T-helper 22 cell (primary cell): ENCODE measurements at regions not wholly inside any gene's neighbourhood (a gene's known extent, or its start where the extent isn't known, plus 50 kb on each side); places are given as distances from the start of the nearest gene placed in this dataset.
A peak's percentile ranks its signal among the peaks of the same experiment; 100 is the strongest.

Experiments
- DNase-seq: peaks from one replicate; pipeline ENCODE4 v3.0.0-alpha.2; 2020; ENCODE audit warnings: low read depth

DNA sequence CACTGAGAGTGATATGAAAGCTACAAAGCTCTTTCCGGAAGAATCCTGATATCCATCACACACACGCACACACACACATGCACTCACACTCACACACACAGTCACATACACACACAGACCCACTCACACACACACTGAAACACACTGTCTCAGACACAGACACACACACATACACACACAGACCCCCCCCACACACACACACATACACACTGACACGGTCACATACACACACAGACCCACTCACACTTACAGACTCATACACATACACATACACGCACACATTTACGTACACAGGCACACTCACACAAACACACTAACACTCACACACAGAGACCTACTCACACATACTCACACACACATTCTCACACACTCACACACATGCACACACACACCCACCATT is 58.6 kb downstream of the LIG4 start:
- DNase-seq: no peak

DNA sequence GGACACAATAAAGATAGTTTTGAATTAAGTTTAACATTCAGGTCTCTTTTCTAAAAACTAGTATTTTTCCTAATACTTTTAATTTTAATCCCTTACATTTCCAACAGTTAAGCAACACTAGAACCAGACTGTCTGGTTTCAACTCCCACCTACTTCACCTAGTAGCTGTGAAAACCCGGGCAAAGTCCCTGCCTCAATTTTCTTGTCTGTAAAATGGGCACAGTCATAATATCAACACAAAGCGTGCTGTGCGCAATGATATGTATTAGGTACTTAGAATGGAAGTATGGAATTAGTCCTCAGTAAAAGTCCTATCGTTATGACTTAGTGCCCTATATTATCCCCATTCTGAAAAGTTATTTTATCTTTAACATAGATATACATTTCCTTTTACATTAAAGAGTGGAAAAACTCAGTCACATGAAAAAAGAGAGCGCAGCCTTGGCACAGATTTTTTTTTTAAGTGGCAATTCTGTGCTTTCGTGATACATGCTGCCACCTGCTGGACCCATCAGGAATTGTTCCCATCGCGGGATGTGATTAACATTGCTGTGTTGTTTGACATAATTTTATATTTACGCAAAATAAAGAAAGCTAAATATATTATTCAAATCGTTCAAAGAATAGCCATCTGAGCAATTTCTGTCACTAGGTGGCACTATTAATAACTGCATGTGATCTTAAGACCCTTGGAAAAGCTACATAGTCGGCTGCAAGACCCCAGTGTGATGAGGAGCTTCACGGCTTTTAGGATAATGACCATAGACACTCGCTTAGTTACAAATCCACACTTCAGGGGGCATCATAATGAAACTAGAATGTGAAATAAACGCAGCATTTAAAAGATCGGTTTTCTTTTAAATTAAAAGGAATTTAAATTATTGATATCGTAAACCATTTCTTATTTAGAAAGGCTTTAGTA is 59.9 kb downstream of the LIG4 start:
- peak; percentile 13 for DNase-seq

DNA sequence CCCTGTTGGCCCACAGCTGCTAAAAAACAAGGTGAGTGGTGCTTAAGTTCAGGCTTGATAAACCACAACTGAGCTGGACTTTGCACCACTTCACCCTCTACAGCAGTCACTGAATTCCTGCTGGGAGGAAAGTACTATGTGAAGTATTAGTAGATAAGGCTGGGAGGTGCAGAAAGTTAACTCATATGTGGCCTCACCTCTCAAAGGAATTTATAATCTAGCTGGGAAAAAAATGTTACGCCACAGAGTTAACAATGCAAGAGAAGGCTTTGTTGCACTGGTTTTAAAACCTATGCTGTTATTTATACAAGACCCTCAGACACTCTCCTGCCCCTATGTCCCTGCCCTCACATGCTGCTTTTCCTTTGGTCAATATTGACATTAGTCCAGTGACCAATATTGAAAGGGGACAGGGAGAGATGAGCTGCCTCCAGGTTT is 60.9 kb downstream of the LIG4 start:
- DNase-seq: no peak

DNA sequence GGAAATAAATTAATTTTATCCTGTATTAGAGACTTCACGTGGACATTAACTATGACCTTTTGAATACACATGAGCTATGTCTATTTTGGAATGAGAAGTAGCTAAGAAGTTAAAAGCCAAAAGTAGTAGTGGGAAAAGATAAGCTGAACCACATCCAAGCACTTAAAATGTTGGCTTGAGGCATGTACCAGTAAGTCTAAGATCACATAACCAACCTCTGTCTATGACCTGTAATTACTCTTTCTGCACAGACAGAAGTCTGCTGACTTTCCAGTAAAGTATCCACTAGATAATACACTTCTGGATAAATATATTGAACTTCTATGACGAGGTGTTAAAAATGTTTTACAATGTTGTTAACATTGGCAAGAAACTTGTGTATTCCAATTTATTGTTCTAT is 68.7 kb downstream of the LIG4 start:
- DNase-seq: no peak

DNA sequence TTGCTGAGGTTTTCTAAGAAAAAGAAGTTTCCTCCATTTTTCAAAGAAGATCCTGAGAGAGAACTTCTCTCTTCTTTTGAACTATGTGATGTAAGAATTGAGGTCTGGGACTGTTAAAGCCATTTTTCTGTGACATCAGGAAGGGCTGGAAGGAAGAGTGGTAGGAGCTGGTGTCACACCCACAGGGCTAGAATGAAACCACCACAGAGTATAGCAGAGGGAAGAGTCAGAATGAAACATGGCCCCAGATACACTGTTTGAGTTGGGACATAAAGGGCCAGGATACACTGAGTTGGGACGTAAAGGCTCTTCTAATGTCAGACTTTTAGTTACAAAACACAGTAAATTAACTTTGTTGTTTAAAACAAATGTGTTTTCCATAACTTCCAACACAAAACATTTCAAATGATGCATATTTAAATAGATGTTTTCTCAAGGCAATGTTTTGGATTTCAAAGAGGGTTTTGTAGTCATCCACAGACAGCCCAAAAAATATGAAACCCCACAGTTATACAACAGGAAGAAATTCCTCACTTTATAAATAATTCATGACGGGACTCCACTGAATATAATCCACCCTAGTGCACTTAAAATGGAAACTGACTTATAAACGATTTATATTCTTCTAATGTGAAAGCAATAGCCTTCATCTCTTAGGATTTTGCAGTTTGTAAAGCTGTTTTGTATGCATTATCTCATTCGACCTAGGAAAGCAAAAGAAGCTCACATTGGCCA is 72.5 kb downstream of the LIG4 start:
- no peak for DNase-seq

DNA sequence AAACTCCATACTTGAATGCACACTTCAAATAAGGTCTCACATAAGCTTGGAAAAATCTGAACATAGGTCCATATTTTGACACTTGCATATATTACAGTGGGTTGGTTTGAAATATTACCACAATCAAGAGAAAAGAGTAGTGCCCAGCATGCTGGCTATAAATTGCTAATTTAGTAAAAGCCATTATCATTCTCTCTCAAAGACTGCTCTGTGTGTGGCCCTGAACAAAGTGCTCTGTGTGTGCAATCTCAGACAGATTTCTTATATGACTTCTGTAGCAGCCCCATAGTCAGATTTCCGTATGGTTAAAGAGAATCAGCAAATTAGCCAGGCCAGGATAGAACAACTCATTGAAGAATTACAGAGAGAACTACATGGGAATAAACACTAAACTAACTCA is 78.2 kb downstream of the LIG4 start:
- no peak for DNase-seq

DNA sequence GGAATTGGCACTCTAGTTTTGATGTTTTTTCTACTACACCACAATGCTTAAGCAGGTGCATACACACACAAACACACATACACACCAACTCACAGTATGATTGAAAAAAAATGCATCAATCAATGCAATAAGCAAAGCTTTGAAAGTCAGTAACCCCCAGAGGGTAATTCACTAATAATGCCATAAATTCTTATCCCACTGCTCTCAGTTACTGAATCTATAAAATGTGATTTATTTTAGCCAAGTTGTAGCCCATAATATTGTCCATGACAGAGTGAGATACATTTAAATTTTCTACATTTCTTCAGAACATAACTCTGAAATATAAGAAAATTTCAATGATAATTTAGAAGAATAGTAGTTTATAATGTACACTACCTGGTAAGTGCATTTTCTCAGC is 87.9 kb downstream of the LIG4 start:
- no peak for DNase-seq

DNA sequence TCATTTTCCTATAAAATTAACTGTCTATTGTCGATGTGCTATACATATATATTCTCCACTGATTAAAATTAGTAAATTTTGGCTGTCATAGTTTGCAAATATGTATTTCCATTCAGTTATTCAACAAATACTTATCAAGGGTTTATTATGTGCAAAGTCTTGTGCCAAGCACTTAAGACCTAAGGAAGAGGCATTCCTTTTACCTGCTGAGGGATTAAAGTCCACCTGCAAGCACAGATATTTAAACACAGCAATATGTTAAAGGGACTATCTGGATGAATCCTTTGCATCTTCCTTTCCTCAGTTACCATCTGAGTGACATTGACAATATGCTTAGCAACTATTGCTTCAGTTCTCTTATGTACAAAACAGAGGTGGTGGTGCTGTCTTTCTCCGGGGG is 89.3 kb downstream of the LIG4 start:
- DNase-seq: no peak

DNA sequence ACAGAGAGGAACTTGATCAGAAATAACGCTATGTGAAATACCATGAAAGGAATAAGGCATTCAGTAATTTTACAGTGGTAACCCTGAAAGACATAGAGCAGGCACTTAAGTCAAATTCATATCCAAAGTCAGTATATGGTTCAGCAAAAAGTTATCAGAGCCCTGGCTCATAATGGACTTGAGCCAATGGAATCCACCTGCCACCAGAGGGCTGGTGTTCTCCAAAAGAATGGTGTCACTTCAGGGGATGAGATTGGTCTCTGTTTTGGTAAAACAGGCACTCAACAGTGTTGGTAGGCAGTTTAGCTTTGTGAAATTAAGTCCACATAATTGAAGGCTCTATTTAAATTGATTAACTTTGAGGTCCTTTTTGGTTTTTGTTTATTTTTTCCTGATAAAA is 93.9 kb downstream of the LIG4 start:
- no peak for DNase-seq

DNA sequence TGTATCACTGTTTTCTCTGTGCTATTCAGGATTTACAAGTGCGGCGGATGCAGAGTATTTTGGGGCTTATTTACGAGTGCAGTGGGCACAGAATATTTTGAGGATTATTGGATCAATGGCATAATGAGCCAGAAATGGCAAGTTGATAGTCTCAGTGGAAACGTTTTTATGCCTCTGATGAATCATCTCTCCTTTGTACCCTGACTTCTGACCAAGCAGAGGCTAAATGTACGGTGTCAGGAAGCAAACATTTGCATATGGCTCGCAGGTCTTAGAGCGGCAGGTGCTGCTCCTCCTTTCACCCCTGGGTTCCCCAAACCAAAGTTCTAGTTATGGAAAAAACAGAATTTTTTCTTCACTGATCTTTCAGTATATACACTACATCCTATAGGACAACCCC is 94.5 kb downstream of the LIG4 start:
- no peak for DNase-seq

DNA sequence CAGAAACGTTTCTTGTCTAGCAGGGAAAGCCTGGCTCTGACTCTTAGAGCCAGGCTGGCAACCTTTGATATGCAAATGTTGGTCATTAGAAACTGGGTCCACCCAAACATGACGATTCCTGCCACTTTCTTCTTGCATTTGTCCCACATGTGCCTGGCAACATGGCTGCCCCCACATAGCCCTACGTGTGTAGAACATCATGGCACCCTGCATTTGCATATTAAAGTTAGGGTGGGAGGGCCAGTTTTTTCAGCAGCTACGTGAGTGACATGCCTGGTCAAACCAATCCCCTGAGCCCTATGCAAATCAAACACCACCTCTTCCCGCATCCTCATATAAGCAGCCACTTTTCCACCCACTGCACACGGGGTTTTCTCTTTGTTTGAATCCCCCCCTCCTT is 95.0 kb downstream of the LIG4 start:
- no peak for DNase-seq

DNA sequence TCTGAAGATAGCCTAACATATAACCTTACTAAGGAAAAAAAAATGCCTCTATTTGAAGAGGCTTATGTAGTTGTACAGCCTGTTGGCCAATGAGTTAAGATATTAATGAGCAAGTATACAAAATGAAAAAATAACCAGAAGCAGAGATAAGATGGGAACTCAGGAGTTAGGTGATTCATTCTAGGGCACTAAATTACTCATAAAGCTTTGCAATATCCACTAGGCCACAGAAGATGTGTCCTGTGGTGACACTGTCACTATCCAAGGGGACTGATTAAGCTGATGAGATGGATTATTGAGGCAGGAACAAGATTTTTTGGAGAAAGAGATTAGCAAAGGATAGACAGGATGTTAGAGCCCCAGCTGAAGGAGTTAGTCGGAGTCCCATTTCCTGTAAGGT is 99.6 kb downstream of the LIG4 start:
- DNase-seq: no peak

DNA sequence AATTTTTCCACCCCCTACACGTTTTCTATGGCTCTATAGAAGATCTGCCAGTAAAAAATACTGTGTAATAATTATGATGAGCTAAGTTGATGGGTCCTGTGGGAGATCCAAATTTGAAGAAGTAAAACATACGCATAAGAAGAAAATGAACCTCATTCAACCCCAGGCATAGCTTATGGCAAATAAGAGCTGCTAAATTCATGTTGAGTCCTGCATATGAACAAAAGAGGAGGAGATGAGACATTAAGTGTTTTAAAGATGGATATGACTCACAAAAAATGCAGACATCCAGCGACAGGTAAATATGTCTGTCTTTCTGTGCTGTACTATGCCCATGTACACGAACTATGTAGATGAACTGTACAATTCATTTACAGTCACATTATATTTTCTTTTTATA is 101.9 kb downstream of the LIG4 start:
- DNase-seq: no peak

DNA sequence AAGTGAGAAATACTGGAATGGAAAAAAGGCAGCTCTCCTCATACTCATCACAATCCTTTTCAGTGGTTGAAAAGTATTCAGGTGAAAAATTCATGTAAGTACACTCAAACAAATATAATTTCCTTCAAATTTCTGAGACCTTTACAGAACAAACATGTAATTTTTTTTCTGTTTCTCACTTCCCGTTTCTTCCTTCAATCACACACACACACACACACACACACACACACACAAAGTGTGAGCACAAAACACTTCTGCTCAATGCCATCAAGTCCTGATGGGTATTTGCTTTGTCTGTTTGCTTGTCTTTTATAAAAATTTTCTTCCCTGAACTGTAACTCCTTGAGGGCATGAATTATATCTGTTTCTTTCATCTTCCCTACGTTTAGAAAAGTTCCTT is 110.6 kb downstream of the LIG4 start:
- DNase-seq: no peak

DNA sequence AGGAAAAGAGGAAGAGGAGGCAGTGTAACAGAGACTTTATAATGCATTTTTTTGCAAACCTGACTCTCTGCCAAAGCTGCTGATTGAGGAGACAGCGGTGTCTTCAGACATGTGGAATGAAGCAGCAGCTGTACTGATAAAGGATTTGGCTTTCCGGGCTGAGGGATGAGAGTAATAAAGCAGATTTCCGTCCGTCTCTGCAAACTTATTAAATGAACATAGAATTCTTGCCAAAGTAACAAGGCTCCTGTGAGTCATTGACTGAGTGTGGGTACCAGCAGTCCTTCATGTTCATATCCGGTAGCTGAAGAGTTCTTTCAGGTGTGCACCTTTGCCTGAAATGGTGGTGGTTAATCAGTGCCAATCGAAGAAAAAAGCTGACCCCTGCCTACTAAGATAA is 112.6 kb downstream of the LIG4 start:
- DNase-seq: no peak

DNA sequence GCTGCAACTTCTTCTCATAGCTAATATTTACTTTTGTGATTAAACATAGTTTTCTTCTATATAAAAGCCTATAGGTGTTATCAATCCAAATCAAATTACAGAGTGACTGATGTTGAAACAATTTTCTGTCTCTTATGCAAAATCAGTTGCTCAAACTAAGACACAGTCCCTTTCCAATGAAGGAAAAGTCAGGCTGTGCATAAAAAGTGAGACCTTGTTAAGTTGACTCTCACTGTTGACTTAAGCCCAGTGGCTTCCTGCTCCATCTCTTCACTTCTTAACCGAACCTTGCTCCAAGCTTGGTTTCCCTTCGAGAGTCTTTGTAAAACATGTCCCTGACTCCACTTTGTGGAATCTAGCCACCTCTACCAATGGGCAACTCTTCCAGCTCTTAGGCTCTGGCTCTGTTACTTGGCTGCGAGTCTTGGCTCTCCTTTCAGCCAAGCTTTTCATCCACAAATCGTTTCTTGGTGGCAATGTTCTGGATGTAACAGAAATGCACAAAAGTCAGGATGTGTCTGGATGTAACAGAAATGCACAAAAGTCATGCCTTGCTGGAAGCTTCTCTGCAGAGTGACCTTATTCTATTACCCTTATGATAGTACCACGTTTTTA is 118.9 kb downstream of the LIG4 start:
- no peak for DNase-seq

DNA sequence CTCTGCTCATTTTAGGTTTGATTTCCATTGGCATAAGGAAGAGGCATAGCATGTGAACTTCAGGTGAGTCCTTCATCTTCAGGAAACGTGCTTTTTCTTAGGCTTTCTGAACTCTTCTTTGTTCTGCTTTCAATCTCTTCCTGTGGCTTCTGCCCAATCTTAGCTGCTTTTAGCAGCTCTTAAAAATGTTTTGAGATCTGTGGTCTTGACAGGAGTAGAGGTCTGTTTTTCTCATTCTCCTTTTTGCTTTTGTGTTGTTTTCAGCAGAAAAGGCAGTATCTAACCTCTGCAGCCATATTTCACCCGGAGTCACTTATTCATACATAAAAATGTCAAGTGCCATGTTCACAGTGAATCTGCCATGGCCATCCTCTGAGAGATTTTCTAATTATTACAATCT is 120.3 kb downstream of the LIG4 start:
- no peak for DNase-seq

DNA sequence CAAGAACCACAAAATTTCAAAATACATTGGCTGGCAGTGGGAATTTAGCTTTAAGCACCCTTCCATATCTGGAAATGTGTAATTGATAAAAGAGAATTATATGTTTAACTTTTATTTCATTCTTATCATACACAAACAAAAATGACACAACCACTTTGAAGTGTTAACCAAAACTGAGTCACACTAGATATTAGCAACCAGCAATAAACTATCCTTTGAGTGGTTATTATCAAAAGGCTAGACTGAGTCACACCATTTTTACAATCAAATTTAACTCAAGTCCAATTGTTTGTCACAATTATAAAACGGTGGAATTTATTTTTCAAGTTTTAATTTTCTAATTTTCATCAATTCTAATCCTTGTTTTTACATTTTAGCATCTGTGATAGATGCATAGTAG is 121.7 kb downstream of the LIG4 start:
- DNase-seq: no peak

DNA sequence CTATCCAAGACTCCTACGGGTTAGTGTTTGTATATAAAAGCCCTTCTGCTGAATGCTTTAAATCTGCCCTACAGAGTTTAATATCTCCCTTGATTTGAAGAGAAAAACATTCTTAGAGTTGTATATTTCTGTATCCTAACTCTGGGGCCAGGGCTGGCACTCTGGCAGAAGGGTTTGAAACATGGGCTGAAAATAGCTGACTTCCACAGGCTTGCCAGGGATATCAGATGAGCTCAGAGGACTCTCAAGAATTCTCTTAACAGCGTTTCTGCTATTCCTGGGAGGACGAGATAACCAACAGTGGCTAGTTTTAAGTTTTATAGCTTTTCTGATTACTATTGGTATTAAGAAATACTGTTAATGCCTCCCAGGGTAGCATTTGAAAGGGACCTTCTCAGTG is 127.5 kb downstream of the LIG4 start:
- DNase-seq: no peak

DNA sequence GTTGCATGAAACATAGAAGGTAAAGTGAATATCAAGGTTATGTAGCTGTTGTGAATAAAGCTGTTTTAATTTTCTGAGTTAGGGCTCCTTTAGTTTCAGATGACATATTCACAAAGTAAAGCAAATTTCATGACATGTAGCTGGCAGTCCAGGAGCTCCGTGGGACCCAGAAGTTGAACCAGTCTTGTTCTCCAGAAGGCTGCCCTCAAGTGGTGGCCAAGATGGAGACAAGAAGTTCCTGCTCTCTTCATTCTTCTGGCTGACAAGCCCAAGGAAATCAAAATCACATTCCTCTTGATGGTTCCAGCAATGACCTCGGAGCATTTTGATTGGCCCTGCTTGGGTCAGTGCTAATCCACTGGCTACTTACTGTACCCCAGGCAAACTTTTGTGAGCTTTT is 128.7 kb downstream of the LIG4 start:
- DNase-seq: no peak

DNA sequence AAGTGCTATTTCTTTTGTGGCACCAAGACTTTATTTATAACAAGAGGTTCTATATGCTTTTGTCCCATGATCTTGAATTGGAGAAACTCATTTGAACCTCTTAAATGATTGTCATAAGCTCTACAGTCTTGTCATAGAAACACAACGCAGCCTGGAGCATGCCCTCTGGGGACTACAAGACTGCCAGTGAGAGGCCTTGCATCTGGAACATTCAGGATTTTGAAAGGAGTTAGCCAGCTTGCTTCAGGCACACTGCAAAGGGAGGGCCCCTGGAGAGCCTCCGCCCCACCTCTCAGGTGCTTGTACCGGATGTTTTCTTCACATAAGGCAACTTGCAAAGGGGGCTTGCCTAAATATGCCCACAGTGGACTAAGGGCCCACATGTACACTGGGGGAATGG is 130.5 kb downstream of the LIG4 start:
- DNase-seq: no peak

DNA sequence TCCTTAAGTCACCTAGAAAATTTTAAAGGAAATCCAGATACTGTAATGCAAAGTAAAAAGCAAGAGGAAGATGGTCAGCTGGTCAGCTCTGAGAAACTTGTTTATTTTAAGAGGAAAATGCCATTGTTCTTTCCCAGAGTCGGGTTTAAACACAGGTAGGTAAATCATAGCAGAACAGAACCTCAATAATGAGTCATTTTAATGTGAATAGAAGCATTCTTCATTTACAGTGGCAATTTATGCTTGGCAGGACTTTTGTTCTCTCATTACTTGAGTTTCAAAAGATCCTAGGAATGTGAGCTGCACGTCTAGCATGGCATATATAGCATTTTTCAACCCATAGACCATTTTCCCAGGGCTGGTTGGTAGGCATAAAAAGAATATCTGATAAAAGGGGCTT is 132.3 kb downstream of the LIG4 start:
- DNase-seq: no peak

DNA sequence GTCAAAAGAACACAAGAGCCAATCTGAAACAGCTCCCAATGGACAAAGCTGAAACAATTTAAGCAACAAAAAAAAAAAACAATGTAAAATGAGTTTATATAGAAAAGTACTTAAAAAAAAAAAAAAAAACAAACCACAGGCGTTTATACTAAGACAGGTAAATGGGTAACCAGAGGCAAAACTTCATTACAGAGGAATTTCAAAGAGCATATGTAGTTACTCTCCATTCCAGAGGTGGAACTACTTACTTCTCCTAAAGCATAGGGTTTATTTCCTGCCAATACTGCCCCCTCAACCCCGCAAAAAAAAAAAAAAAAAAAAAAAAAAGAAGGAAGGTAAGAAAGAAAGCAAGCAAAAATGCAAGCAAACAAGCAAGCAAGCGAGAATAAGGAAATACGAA is 132.9 kb downstream of the LIG4 start:
- no peak for DNase-seq
